ENCODE measurements at regions not wholly inside any gene's neighbourhood (a gene's known extent, or its start where the extent isn't known, plus 50 kb on each side); places are given as distances from the start of the nearest gene placed in this dataset.

DNA sequence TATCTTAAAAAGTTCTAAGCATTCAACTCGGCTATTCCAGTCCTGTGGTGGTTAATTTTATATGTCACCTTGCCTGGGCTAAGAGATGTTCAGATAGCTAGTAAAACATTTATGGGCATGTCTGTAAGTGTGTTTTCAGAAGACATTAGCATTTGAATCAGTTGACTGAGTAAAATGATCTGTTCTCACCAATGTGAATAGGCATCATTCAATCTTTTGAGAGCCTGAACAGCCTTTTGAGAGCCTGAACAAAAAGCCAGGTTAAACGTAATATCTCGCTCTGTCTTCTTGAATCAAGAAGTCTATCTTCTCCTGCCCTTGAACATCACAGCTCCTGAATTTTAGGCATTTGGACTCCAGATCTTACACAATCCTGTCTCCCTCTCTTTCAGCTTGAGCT is 1266.1 kb downstream of the LRFN5 start:
- Histone ChIP-seq H2AFZ (ENCODE audit: low read depth, low read length) (no peak overlapping the region), H3K4me1 (ENCODE audit: control insufficient read depth, extremely low read depth, insufficient read depth, low read length) (no peaks in the 10 kb centered on the region), H3K36me3 (ENCODE audit: control insufficient read depth in 2 of 2, extremely low read depth in 1 of 2, insufficient read depth in 2 of 2, low read length in 2 of 2) (no peaks in the 10 kb centered on the region), H4K20me1 (replicated peaks; ENCODE audit: control insufficient read depth, extremely low read depth, insufficient read depth, low read length) (no peaks in the 10 kb centered on the region), H3K9me3 (replicated peaks; ENCODE audit: control insufficient read depth, insufficient read depth, low read length) (peaks cover 6% of the 10 kb centered on the region), H3K9me1 (replicated peaks; ENCODE audit: control insufficient read depth, extremely low read depth, insufficient read depth, low read length) (no peaks in the 10 kb centered on the region), H3K79me2 (ENCODE audit: control insufficient read depth, insufficient read depth, low read length) (no peaks in the 10 kb centered on the region), H3K4me3 (replicated peaks in 1 of 3; ENCODE audit: insufficient read depth in 1 of 3, low read depth in 1 of 3, low read length in 3 of 3) (no peak overlapping the region), H3K4me2 (ENCODE audit: insufficient read depth, low read length) (no peak overlapping the region), H3K27me3 (ENCODE audit: control insufficient read depth in 2 of 2, insufficient read depth in 2 of 2, low read length in 2 of 2) (no peaks in the 10 kb centered on the region), H3K27ac (ENCODE audit: insufficient read depth, low read depth, low read length) (no peak overlapping the region), H3K9ac (replicated peaks; ENCODE audit: extremely low read depth, insufficient read depth, low read length) (no peak overlapping the region)
- POLR2A ChIA-PET, result no interaction called here
- DNase-seq (ENCODE audit: low read depth, low spot score) (no peak), FAIRE-seq (no peak)
- CTCF ChIA-PET, result no interaction called here
- no peak for TF ChIP-seq JUN (IDR thresholded peaks at IDR 0.05; ENCODE audit: borderline replicate concordance, insufficient read depth, insufficient read length, low read depth)
- TF ChIP-seq POLR2A (IDR thresholded peaks at IDR 0.05; ENCODE audit: low read depth, low read length), result no peak
- TF ChIP-seq GATA2 (IDR thresholded peaks at IDR 0.05; ENCODE audit: insufficient read depth, insufficient read length, low read depth, low read length), result no peak
- TF ChIP-seq EZH2 (IDR thresholded peaks at IDR 0.05; ENCODE audit: borderline replicate concordance, low read depth, low read length, severe bottlenecking), result no peak
- TF ChIP-seq, protein P1, sequence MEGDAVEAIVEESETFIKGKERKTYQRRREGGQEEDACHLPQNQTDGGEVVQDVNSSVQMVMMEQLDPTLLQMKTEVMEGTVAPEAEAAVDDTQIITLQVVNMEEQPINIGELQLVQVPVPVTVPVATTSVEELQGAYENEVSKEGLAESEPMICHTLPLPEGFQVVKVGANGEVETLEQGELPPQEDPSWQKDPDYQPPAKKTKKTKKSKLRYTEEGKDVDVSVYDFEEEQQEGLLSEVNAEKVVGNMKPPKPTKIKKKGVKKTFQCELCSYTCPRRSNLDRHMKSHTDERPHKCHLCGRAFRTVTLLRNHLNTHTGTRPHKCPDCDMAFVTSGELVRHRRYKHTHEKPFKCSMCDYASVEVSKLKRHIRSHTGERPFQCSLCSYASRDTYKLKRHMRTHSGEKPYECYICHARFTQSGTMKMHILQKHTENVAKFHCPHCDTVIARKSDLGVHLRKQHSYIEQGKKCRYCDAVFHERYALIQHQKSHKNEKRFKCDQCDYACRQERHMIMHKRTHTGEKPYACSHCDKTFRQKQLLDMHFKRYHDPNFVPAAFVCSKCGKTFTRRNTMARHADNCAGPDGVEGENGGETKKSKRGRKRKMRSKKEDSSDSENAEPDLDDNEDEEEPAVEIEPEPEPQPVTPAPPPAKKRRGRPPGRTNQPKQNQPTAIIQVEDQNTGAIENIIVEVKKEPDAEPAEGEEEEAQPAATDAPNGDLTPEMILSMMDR (IDR thresholded peaks at IDR 0.05; ENCODE audit: extremely low read depth in 1 of 2, insufficient read depth in 1 of 2, low read depth in 1 of 2, low read length in 2 of 2), result no peak
- TF ChIP-seq FOS (IDR thresholded peaks at IDR 0.05; ENCODE audit: borderline replicate concordance, insufficient read depth, low read length), result no peak
- TF ChIP-seq POLR2AphosphoS5 (IDR thresholded peaks at IDR 0.05; ENCODE audit: insufficient read depth, low read depth, low read length), result no peak
- no peak for TF ChIP-seq MYC (IDR thresholded peaks at IDR 0.05; ENCODE audit: low read depth, low read length)
- TF ChIP-seq, protein P2, sequence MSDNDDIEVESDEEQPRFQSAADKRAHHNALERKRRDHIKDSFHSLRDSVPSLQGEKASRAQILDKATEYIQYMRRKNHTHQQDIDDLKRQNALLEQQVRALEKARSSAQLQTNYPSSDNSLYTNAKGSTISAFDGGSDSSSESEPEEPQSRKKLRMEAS (IDR thresholded peaks at IDR 0.05; ENCODE audit: insufficient read depth, insufficient read length), result no peak
- dilution Hi-C loops (cut with MboI; ENCODE audit: extremely low pct_ligation_motif_present, low sequenced_read_pairs), result no loop called here
- BruUV-seq (replicated peaks), result no TSS peak
- intact Hi-C loops (cut with micrococcal nuclease), result no loop called here

All from endothelial cell of umbilical vein (primary cell).